COR-L47 (cell line): ENCODE measurements at regions not wholly inside any gene's neighbourhood (a gene's known extent, or its start where the extent isn't known, plus 50 kb on each side); places are given as distances from the start of the nearest gene placed in this dataset.

ENCODE experiments used
- DNase-seq: peaks from one replicate; lab custom pipeline; 2025; lab: John Stamatoyannopoulos, UW

DNA sequence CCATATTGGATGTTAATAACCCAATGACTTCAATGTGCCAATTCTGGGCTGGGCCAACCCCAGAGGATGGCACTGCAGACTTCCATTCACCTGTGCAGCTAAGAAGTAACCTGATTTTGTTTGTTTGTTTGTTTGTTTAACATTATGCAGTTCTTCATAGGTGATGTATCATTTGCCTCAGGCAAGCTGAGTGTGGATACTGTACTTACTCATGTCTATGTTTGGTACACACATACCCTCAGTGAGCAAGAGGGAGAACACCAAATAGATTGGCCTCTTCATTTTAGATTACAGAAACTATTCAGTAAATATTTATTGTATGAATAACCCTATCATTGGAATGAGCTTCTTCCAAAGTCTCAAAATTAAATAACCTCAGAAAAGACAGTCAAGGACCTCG is 180.2 kb upstream of the SMC2 start:
- no peak for DNase-seq

DNA sequence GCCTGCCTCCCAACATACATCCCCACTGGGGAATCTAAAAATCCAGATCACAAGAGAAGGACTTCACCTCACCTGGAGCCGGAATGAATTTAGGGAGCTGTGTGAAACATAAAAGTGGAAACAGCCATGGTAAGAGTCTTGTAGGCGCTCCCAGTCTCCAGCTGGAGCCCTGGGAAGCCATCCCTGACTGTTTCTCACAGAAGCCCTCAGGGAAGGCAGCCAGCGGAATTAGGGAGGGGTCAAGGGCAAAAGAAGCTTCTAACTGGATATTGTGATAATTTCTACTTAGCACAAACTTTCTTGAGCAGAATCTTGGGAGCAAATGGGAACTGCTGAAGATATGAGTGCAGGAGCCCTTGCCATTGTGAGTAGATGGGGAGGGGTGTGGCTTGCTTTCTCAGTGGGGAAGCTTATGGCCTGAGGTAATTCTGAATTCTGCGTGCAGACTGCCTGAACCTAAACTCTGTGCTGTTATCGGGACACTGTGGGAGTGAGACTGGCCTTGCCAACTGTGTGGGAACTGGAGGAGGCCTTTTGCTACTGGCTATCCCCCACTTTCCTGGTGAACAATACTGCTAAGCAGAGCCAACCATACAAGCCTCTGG is 174.4 kb upstream of the SMC2 start:
- DNase-seq = no peak

DNA sequence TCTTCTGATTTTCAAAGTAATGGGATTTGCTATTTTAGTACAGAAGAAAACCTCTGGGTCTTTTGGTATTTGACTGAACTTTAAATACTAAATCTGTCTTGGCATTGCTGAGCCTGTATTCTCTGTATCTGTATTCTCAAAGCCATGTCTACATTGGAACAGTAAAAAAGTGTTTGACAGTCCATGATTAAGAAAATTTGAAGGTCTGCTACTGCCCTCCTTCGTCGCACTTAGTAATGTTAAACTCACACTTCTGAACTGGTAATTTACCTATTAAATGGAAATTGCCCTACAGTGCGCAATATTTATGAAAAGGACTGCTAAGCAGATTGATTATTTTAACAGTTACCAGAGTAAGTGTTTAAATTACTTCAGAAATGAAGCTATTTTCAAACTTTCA is 165.7 kb upstream of the SMC2 start:
- no peak for DNase-seq

DNA sequence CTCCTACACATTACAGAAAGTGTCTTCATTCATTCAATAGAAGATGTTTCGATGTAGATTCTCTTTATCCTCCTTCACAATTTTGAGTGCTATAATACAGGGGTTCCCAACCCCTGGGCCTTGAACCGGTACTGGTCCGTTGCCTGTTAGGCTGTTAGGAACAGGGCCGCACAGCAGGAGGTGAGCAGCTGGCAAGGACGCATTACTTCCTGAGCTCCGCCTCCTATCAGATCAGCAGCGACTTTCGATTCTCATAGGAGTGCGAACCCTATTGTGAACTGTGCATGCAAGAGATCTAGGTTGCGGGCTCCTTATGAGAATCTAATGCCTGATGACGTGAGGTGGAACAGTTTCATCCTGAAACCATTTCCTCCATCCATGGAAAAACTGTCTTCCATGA is 153.0 kb upstream of the SMC2 start:
- no peak for DNase-seq

DNA sequence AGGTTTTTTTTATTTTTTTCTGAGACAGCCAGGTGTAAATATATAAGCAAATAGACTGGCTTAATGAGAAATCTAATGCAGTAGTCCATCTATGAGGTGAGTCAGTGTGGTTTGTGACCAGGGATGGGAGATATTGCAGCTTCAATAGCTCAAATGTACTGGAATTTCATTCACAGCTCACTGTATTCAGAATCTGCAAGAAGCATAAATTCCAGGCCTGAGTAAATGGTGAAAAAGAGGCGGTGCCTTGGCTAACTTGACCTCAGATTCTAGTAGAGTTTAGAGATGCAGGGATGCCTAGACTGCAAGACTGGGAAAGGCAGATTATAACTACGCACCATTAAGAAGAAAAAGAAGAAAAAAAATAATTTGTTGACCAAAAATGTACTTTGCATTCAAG is 151.9 kb upstream of the SMC2 start:
- no peak for DNase-seq

DNA sequence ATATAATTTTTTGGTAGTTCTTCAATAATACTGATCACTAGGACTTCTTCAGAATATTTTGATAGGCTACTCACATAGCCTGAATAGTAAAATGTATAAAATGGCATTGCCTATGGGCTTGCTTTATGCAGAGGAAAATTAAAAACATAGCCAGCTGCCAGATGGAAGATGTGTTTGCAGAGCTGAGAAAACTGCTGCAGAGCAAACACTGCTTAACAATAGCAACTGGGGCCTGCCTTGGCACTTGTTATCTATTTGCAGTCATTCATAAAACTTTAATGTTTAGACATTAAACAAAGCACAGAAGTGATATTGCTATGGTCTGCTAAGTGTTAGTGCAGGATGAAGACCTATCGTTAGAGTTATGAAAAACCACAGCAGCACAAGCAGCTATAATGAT is 151.5 kb upstream of the SMC2 start:
- DNase-seq = peak; percentile 91

DNA sequence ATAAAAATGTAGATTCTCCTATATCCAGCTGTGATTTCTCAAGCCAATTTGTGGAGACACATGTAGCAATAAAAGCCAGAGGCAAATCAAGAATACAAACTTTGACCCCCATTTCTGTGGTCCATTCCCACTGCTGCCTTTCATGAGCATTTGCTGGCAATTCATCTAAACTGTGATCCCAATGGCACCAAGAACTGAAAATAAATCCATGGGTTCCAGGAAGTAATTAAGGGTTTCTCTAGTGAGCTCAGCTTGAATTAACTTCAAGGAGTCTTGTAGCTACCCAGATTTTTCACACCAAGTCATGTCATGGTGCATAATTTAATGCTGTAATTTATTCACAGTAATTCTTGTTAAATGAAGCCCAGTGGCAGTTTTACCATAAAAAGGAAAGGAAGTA is 145.0 kb upstream of the SMC2 start:
- no peak for DNase-seq

DNA sequence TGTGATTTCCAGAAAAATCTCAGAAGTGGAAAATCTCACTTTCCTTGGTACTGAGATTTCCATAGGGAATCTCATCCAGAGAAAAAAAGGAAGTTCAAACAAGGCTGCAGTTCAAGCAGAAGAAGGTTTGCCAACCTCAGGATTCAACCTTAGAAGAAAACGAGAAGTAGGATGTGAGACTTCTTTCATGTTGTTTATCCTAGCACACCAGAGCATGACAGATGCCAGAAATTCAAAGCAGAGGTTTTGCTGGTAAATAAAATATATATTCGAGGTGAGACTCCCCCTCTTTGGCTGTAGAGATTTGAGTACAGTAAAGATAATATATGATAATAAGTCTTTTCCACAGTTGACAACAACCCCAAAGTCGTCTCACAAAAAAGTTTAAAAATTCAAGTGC is 116.9 kb upstream of the SMC2 start:
- no peak for DNase-seq

DNA sequence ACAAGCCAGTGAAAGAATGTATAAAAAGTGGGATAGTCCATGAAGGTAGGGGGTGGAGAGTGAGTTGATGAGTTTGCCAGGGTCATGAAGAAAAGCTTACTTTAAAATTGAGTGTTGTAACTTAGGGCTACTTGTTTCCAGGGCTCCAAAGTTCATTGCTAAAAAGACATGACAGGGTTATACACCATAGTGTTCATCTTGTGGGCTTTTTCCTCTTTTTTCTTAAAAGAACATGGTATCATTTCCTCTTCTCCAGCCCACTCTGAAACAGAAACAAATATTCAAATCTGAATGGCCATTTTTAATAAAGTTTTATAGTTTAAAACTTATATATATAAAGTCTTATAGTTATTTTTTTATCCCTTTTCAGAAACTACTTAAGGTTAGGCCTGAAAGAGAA is 115.7 kb upstream of the SMC2 start:
- DNase-seq = no peak

DNA sequence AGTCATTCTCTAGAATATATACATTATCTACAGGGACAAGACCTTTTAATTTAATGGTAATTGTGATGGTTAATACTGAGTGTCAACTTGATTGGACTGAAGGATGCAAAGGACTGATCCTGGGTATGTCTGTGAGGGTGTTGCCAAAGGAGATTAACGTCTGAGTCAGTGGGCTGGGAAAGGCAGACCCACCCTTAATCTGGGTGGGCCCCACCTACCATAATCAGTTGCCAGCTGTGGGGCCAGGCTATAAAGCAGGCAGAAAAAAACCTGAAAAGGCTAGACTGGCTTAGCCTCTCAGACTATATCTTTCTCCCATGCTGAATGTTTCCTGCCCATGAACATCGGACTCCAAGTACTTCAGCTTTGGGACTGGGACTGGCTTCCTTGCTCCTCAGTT is 112.2 kb upstream of the SMC2 start:
- DNase-seq = no peak

DNA sequence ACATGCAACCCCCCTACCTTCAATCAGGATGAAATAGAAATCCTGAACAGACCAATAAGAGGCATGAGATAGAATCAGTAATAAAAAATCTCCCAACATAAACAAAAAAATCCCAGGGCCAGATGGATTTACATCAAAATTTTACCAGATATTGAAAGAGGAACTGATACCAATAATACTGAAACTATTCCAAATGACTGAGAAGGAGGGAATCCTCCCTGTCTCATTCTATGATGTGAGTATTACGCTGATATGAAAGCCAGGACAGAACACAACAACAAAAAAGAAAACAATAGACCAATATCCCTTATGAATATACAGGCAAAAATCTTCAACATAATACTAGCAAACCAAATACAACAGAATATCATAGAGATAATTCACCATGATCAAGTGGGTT is 109.0 kb upstream of the SMC2 start:
- no peak for DNase-seq

DNA sequence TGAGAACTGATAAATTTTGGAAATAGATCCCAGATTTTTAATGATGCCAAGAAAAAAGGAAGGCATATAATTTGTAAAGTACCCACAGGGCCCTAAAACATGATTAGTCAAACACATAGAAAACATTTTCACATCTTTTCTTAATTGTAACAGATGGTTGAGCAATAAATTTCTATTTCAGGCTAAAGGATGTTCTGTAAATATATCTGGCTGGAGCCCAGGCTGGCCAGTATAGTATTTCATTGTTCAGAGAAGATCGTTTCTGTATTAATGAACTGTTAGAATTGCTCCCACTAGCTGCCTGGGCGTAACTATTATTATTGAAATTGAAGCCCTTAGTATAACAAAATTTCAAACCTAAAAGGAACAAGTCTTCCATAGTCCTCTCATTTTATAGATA is 105.3 kb upstream of the SMC2 start:
- no peak for DNase-seq

DNA sequence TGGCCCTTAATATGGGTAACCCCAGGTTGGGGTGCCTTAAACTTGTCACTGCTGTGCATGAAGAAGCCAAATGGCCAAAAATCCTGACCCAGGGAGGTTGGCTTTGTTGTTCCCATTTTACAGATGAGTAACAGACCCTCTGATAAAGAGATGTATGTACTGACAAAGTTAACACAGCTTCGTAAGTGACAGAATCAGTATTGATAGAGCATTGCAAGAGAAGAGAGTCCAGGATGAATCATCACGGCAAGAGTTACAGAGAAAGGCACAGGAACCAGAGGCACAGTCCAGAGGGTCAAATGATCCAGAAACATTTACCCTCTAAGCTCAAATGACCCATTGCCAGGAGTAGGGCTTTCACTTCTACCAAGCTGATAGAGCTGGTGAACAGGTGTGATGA is 103.8 kb upstream of the SMC2 start:
- no peak for DNase-seq

DNA sequence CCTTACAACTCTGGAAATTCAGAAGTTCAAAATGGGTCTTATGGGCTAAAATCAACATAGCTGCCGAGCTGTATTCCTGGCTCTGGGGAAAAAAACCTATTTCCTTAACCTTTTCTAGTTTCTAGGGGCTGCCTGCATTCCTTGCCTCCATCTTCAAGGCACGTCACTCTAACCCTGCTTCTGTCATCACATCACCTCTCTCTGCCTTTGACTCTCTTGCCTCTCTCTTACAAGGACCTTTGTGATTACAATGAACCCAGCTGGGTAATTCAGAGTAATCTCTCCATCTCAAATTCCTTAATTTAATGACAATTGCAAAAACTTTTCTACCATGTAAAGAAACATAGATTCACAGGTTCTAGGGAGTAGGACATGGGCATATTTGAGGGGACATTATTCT is 103.1 kb upstream of the SMC2 start:
- DNase-seq = no peak

DNA sequence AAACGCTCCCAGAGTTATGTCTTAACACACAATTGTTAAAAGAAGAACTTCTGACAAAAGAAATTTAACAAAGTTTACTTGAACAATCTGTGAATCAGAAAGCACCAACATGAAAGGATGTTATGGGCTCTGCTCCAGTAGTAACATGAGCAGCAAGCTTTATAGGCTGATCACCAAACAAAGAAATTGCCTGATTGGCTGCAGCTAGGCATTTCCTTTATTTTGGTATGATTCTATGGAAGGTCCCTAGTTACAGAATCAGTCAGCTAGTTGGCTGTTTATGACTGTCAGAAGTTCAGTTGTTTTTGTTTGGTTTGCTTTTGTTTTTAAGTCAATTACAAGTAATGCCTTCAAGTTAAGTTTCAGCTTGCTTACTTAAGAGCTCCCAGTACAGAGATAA is 102.4 kb upstream of the SMC2 start:
- DNase-seq = no peak

DNA sequence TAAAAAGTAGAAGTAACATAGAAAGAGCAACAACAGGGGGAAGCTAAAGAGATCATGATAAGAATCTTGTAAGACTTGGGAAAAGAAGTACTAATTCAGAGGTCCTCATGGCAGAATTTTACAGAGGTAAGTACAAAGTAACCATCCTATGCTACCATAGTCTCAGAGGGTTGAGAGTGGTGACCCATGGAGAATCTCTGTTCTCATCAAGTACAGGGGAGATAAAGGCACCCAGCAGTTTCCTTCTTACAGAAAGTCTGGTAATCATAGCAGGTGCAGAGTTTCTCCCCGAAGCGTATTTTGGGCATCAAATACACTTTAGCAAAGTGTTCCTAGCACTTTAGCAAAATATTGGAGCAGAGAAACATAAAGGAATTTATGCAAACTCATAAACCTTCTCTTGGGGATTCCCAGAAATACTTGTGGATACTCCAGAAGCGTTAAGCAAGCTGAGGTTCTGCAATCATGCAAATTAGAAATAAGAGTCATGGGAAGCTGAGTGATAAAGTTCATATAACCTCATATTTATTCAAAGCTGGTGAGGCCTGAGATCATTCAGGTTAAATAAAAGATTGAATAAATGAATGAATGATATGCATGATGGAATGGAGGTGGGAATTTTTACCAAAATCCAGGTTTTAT is 101.0 kb upstream of the SMC2 start:
- DNase-seq = no peak

DNA sequence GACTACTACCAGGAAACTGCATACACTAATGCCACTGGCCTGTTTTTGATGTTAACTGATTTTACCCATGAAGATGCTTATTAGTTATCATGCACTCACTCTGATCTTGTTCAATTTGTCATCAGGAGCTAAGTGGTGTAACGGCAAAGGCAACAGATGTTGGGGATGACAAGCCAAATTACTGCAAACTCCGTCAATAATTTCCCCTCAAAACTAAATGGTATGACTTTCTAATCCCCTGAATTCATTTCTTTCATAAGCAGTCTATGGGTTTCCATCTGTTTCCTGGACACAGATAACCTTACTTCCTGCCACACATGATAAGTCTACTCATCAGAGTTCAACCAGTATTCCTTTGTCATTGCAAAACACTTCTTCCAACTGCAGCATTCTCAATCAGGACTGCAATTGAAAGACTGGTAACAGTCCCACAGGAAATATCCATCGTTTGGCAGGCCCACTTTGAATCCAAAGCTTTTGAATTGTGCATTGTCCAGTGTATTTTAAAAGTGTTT is 96.2 kb upstream of the SMC2 start:
- no peak for DNase-seq

DNA sequence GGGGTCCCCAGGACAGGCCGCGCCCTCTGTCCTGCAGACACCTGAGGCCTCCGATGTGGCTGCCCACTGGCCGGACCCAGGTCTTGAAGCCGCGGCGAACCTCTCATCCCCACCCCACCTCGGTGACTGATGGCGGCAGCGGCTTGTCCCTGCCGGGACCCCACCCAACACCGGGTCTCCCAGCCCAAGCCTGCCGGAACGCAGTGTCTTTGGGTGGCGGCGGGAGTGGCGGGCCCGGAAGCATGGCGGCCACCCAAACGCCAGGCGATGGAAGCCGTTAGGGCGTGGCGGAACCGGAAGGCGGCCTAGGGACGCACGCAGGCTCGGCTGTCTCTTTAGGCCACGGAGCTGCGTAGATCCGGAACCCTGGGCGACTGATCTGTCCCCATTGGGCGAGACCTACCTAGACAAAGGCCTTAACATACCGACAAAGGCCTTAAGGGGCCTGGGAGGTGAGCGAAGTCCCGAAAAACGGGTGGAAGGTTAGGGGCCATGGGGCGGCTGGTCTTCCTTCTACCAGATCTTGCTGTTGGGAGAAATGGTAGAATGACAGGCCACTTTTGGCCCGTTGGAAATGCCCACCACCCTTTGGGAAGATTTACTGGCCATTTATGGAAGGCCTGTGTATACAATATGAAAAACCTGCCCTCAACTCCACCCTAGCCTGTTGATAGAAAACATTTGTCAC is 94.6 kb upstream of the SMC2 start:
- DNase-seq = no peak

DNA sequence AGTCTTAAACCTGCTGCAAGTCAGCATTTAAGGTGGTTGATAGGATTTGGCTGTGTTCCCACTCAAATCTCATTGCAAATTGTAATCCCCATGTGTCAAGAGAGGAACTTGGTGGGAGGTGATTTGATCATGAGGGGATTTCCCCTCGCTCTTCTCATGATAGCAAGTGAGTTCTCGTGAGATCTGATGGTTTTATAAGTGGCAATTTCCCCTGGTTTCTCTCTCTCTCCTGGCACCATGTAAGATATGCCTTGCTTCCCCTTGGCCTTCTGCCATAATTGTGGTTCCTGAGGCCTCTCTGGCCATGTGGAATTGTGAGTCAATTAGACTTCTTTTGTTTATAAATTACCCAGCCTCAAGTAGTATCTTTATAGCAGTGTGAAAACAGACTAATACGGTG is 84.3 kb upstream of the SMC2 start:
- peak; percentile 75 for DNase-seq

DNA sequence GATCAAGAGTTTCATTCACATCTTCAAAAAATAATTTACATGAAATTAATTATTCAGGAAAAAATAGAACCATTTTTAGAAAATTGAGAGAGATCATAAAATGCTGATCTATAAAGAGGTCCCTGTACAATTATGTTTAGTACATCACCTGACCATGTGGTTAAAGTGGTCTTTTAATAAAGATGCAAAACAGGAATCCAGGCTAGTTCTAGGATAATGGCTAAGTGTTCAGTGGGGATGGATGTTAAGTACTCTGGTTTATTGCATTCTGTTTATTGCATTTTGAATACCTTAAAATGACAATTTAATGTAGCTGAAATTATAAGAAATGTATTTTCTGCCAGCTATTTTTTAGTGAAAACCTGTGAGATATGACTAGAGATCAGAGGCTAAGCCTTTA is 72.0 kb upstream of the SMC2 start:
- DNase-seq = no peak

DNA sequence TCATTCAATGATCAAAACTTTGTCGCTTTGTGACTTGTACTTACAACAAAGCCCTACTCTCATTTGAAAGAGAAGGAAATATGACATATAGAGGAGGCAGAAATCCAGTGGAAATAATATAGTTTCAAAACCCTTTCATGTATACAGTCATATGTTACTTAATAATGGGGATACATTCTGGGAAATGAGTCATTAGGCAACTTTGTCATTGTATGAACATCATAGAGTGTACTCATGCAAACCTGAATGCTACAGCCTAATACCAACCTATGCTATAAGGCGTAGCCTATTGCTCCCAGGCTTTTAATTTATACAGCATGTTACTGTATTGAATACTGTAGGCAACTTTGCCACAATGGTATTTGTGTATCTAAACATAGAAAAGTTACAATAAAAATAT is 69.0 kb upstream of the SMC2 start:
- no peak for DNase-seq

DNA sequence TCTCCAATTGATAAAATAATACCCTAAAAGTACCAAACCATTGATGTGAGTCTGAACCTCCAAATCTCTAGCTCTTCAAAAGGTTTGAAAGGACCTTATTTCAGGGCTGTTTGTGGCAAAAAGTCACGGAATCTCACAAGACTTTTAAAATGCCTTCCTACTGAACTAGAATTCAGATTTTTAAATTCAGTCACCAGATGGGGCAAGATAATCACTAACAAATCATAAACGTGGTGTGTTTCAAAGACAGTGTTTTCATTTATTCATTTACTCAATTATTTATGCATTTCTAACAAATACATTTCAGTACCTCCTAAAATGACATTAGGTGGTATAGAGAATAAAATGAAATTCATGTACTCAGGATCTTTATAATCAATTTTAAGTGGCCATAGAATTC is 68.2 kb upstream of the SMC2 start:
- no peak for DNase-seq

DNA sequence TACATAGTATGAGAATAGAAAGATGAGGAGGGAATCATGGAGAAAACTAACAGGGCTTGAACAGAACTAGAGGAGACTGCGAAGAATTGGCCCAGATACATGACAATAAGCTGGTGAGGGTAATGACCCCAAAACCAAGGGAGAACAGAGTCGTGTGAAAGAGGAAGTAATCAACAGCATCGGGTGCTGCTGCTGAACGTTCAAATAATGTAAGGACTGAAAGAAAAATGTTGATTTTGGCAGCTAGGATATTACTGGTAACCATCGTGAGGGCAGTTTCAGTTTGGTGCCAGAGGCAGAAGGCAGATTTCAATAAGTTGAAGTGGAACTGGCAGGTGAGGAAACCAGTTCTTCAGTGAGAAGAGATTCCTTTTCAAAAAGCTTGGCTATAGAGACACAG is 66.8 kb upstream of the SMC2 start:
- no peak for DNase-seq

DNA sequence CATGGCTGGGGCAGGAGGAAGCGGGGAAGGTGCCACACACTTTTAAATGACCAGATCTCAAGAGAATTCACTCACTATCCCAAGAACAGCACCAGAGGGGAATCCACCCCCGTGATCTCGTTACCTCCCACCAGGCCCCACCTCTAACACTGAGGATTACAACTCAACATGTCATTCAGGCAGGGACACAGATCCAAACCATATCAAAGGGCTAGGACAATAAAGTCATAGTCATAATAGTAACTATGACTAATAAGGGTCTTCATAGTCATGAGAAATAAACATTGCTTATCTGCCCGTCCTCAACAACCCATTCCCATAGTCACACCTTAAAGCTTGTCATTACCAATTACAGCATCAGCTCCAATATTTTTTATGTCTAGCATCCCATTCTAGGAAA is 65.3 kb upstream of the SMC2 start:
- no peak for DNase-seq
